ENCODE measurements at regions not wholly inside any gene's neighbourhood (a gene's known extent, or its start where the extent isn't known, plus 50 kb on each side); places are given as distances from the start of the nearest gene placed in this dataset.

DNA sequence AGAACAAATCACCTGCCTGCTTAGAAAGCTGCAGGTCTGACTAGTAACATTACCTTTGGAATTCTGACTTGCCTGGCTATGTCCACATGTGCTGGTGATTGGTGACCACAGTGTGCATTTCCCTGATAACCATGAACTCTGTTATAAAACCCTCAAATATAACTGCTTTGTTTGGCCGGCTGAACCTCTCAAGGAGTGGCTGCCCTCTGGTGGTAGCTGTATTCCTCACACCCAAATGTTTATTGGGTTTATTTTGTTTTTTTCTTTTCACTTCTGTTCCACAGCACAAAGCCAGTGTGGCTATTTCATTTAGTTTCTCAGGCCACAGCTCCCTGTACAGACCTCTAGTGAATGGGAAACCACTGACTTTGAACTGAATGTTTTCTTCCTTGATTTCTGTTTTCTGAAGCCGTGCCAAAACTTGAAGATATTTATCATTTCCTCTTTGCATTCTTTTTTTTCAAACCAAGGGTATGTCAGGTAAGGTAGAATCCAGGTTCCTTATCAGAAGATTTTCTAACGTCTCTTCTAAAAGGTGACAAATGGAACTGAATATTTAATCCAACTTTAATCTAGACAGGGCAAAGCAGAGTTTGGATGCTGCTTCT lies 549.0 kb upstream of the VRK2 start (continued):
- TF ChIP-seq, protein P1, sequence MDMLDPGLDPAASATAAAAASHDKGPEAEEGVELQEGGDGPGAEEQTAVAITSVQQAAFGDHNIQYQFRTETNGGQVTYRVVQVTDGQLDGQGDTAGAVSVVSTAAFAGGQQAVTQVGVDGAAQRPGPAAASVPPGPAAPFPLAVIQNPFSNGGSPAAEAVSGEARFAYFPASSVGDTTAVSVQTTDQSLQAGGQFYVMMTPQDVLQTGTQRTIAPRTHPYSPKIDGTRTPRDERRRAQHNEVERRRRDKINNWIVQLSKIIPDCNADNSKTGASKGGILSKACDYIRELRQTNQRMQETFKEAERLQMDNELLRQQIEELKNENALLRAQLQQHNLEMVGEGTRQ (IDR thresholded peaks at IDR 0.05; ENCODE audit: borderline replicate concordance, low read depth, low read length): no peak

DNA sequence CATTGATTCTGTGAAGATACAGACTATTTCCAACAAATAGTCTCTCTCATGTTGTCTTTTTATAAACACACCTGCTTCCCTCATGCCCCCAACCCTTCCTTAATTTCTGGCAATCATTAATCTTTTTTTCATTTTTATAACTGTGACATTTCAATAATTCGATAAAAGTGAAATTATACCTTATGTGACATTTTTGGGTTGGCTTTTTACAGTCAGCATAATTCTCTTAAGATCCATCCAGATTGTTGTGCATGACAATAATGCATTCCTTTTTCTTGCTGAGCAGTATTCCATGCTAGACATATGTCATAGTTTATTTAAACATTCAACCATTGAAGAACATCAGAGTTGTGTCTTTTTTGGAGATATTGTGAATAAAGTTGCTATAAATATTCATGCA lies 541.8 kb upstream of the VRK2 start:
- Histone ChIP-seq H3K79me2 (ENCODE audit: insufficient read depth) (no peaks in the 10 kb centered on the region), H3K4me1 (ENCODE audit: control insufficient read depth in 1 of 2, insufficient read depth in 2 of 2, low read depth in 1 of 2, low read length in 1 of 2) (no peaks in the 10 kb centered on the region), H3F3A (replicated peaks; ENCODE audit: insufficient read depth) (no peaks in the 10 kb centered on the region), H3K9ac (no peak overlapping the region), H3K36me3 (replicated peaks in 1 of 2; ENCODE audit: control insufficient read depth in 1 of 2, insufficient read depth in 2 of 2, low read length in 1 of 2) (no peaks in the 10 kb centered on the region), H3K9me3 (no peaks in the 10 kb centered on the region), H4K20me1 (ENCODE audit: insufficient read depth) (no peaks in the 10 kb centered on the region), H3K27ac (ENCODE audit: low read depth in 2 of 2, low read length in 1 of 2) (no peak overlapping the region), H2AFZ (ENCODE audit: low read depth) (0 out of 2 replicates have a peak overlapping the region, but pooled peaks have one; percentile 24), H3K4me3 (ENCODE audit: low read depth in 2 of 2, low read length in 1 of 2) (no peak overlapping the region), H3K4me2 (no peak overlapping the region), H3K27me3 (ENCODE audit: insufficient read depth) (no peaks in the 10 kb centered on the region), H3K9me2 (no peaks in the 10 kb centered on the region)
- WGBS (ENCODE audit: low lambda C conversion rate): 6% methylated on average over 1 of the region's 1 CpG
- DNase-seq: no peak
- ChIA-PET POLR2A (no interaction called here), CTCF (interaction anchor here (1.2 kb wide), 1 partner anchor 13 kb away, joined by 3 read pairs; no protein-coding TSS in a partner anchor)
- TF ChIP-seq GATA2 (CRISPR knock-in tag; IDR thresholded peaks at IDR 0.05) (no peak), YY1 (IDR thresholded peaks at IDR 0.05; ENCODE audit: low read depth) (no peak)

DNA sequence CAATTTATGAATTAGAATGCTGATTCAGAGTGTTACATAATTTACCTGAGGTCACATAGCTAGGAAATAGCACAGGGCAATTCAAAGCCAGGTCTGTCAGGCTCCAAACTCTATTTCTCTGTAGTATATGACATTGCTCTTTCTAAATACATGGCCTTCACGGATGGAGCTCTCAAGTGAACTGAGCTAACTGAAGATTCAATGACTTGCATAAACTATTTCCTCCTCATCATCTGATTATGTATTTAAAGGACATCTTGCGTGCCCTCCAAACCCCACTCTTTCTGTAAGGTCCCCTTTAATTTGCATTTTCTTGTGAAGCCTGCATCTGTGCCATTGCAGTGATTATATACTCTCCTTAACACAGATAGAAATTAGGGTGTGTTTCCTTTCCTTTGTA lies 537.4 kb upstream of the VRK2 start:
- Histone ChIP-seq H3K27me3 (ENCODE audit: insufficient read depth) (no peaks in the 10 kb centered on the region), H3K9me2 (no peaks in the 10 kb centered on the region), H3K9me3 (no peaks in the 10 kb centered on the region), H3K9ac (no peak overlapping the region), H3K4me1 (ENCODE audit: control insufficient read depth in 1 of 2, insufficient read depth in 2 of 2, low read depth in 1 of 2, low read length in 1 of 2) (no peaks in the 10 kb centered on the region), H3K79me2 (ENCODE audit: insufficient read depth) (no peaks in the 10 kb centered on the region), H3F3A (replicated peaks; ENCODE audit: insufficient read depth) (no peaks in the 10 kb centered on the region), H3K4me2 (no peak overlapping the region), H4K20me1 (ENCODE audit: insufficient read depth) (no peaks in the 10 kb centered on the region), H3K36me3 (replicated peaks in 1 of 2; ENCODE audit: control insufficient read depth in 1 of 2, insufficient read depth in 2 of 2, low read length in 1 of 2) (no peaks in the 10 kb centered on the region), H3K27ac (ENCODE audit: low read depth in 2 of 2, low read length in 1 of 2) (no peak overlapping the region), H2AFZ (ENCODE audit: low read depth) (no peak overlapping the region), H3K4me3 (ENCODE audit: low read depth in 2 of 2, low read length in 1 of 2) (no peak overlapping the region)
- no peak for DNase-seq
- ChIA-PET POLR2A (no interaction called here), CTCF (interaction anchor here (1.0 to 1.7 kb wide), 2 partner anchors 9 to 11 kb away, joined by 4 to 9 read pairs; no protein-coding TSS in a partner anchor)
- TF ChIP-seq SMC3 (IDR thresholded peaks at IDR 0.05; ENCODE audit: low read depth, low read length): no peak
- TF ChIP-seq RAD21 (IDR thresholded peaks at IDR 0.05; ENCODE audit: low read length): no peak
- TF ChIP-seq CTCF (IDR thresholded peaks at IDR 0.05): no peak
- no peak for TF ChIP-seq RCOR1 (IDR thresholded peaks at IDR 0.05; ENCODE audit: low read length)
- no peak for TF ChIP-seq POLR2AphosphoS5 (IDR thresholded peaks at IDR 0.05; ENCODE audit: low read depth, low read length)
- no peak for TF ChIP-seq ELF1 (IDR thresholded peaks at IDR 0.05)
- TF ChIP-seq FOXJ3 (CRISPR knock-in tag; IDR thresholded peaks at IDR 0.05): no peak
- TF ChIP-seq RXRA (IDR thresholded peaks at IDR 0.05; ENCODE audit: borderline replicate concordance, low read depth): no peak
- 51% methylated on average over 2 of the region's 2 CpGs for WGBS (ENCODE audit: low lambda C conversion rate)
